K562 (cell line): ENCODE measurements at regions not wholly inside any gene's neighbourhood (a gene's known extent, or its start where the extent isn't known, plus 50 kb on each side); places are given as distances from the start of the nearest gene placed in this dataset.

ENCODE experiments used
- ATAC-seq: fragments of 200-7000 bp; cut with Tn5 transposase; 3 replicates; pipeline ENCODE4 v1.9.1; 2020; ENCODE audit warnings: moderate library complexity
- BruUV-seq: library from RNA; stranded (reverse); fragments of 400-500 nt; replicated peaks from 2 replicates; lab custom pipeline; 2021; lab: Mats Ljungman, UMichigan
- CTCF ChIA-PET: fragments of 300-600 bp; formaldehyde crosslinking; extraction: SDS; loops from one replicate; lab custom pipeline; 2021; ENCODE audit warnings: low intra/inter-chr PET ratio; lab: Yijun Ruan, JAX
- POLR2A ChIA-PET: fragments of 300-600, 350-650 bp; sonication (Branson Sonifier 250); formaldehyde crosslinking; extraction: SDS; loops from one replicate; lab custom pipeline; 2021; ENCODE audit warnings: antibody characterized with exemption, inconsistent platforms; lab: Yijun Ruan, JAX
- DNase-seq, 4 experiments: peaks; one replicate each; pipeline versions ENCODE4 v3.0.0 to v3.0.0-alpha.2; 2011 to 2018; ENCODE audit warnings: low spot score in 3 of 4, mixed read lengths in 3 of 4; ENCODE audit errors: extremely low read depth in 1 of 4
- FAIRE-seq: peaks from 2 replicates; lab custom pipeline; 2011; peaks lifted over from hg19 to GRCh38; lab: Jason Lieb, UNC
- H2AFZ ChIP-seq: 2 replicates; pipeline ENCODE4 v1.6.0; 2011; ENCODE audit warnings: low read depth, low read length, control low read depth, inconsistent platforms
- H3K27ac ChIP-seq: fragments of 200-600 bp; 3 replicates; pipeline ENCODE4 v1.8.0; 2011; ENCODE audit warnings: low read depth, mild to moderate bottlenecking, control low read depth, inconsistent platforms, low read length, moderate library complexity, mixed read lengths; ENCODE audit errors: extremely low read depth
- H3K27me3 ChIP-seq, 2 experiments: fragments of 300-600 bp in 1 of 2; 2 replicates in 1 of 2; 3 replicates in 1 of 2; pipeline versions ENCODE4 v1.6.0 to v1.8.0; 2011; ENCODE audit warnings: inconsistent platforms in 2 of 2, low read length in 2 of 2, mild to moderate bottlenecking in 1 of 2, mixed read lengths in 1 of 2, moderate library complexity in 1 of 2; ENCODE audit not compliant: control insufficient read depth in 2 of 2, insufficient read depth in 2 of 2
- H3K36me3 ChIP-seq: fragments of 300-600 bp; 3 replicates; pipeline ENCODE4 v1.8.0; 2011; ENCODE audit warnings: mild to moderate bottlenecking, low read length, inconsistent platforms; ENCODE audit not compliant: control insufficient read depth, insufficient read depth
- H3K4me1 ChIP-seq, 2 experiments: fragments of 200-600 bp in 1 of 2; replicated peaks in 1 of 2; 2 replicates in 1 of 2; 3 replicates in 1 of 2; pipeline versions ENCODE4 v1.5.1 to v1.8.0; 2011; ENCODE audit warnings: inconsistent platforms in 2 of 2, low read length in 2 of 2, mild to moderate bottlenecking in 1 of 2, mixed read lengths in 1 of 2, moderate library complexity in 1 of 2; ENCODE audit not compliant: control insufficient read depth in 2 of 2, insufficient read depth in 2 of 2
- H3K4me2 ChIP-seq: 2 replicates; pipeline ENCODE4 v1.6.1; 2011; ENCODE audit warnings: low read length, control low read depth, inconsistent platforms, mixed read lengths; ENCODE audit not compliant: insufficient read depth
- H3K4me3 ChIP-seq: fragments of 200-600 bp; sonication (generic), shearing (Covaris generic); 2 replicates; pipeline ENCODE4 v1.5.1; 2016; ENCODE audit warnings: control low read depth, inconsistent platforms
- H3K79me2 ChIP-seq: fragments of 200-600 bp; 3 replicates; pipeline ENCODE4 v1.8.0; 2011; ENCODE audit warnings: low read length, inconsistent platforms; ENCODE audit not compliant: control insufficient read depth, insufficient read depth
- H3K9ac ChIP-seq, 2 experiments: 2 replicates each; pipeline versions ENCODE4 v1.6.0 to v1.6.1; 2011; ENCODE audit warnings: low read depth in 2 of 2, low read length in 2 of 2, control low read depth in 1 of 2, inconsistent platforms in 1 of 2, mild to moderate bottlenecking in 1 of 2, mixed read lengths in 1 of 2; ENCODE audit not compliant: insufficient read depth in 1 of 2
- H3K9me1 ChIP-seq: one replicate; pipeline ENCODE4 v1.6.0; 2011; ENCODE audit warnings: inconsistent platforms, mild to moderate bottlenecking, low read length, moderate library complexity; ENCODE audit not compliant: control insufficient read depth, insufficient read depth
- H3K9me3 ChIP-seq: replicated peaks from 2 replicates; pipeline ENCODE4 v1.5.1; 2011; ENCODE audit warnings: low read depth, low read length, inconsistent platforms; ENCODE audit not compliant: control insufficient read depth, insufficient read depth
- H4K20me1 ChIP-seq: replicated peaks from 2 replicates; pipeline ENCODE4 v1.6.1; 2011; ENCODE audit warnings: low read length, inconsistent platforms, mixed read lengths; ENCODE audit not compliant: control insufficient read depth, insufficient read depth
- DNMT1 ChIP-seq: fragments of 450-650 bp; IDR thresholded peaks from 2 replicates; pipeline ENCODE4 v1.6.1; 2016; ENCODE audit warnings: antibody characterized with exemption, mild to moderate bottlenecking
- FOXJ2 ChIP-seq: fragments of 200-800 bp; sonication (Bioruptor generic); IDR thresholded peaks from 2 replicates; pipeline ENCODE4 v1.6.1; 2016; ENCODE audit warnings: missing genetic modification characterization, missing compliant biosample characterization
- FOXP1 ChIP-seq: sonication (generic); formaldehyde crosslinking; IDR thresholded peaks from 2 replicates; pipeline ENCODE4 v1.8.0; 2022; ENCODE audit warnings: mild to moderate bottlenecking, missing genetic modification reagents
- HES1 ChIP-seq: fragments of 450-650 bp; IDR thresholded peaks from 2 replicates; pipeline ENCODE4 v1.6.1; 2016; ENCODE audit warnings: low read depth, mild to moderate bottlenecking, moderate library complexity
- MEF2D ChIP-seq: conservative IDR thresholded peaks from 2 replicates; pipeline ENCODE4 v1.6.1; 2016; ENCODE audit warnings: low read depth, missing genetic modification characterization, missing compliant biosample characterization
- MTF1 ChIP-seq: fragments of 250-450 bp; sonication (Bioruptor Pico); IDR thresholded peaks from 2 replicates; pipeline ENCODE4 v1.9.0; 2021; ENCODE audit warnings: moderate library complexity, mild to moderate bottlenecking, inconsistent platforms, borderline replicate concordance
- PATZ1 ChIP-seq: fragments of 250-450 bp; sonication (Bioruptor Pico); IDR thresholded peaks from 2 replicates; pipeline ENCODE4 v1.5.0; 2020; ENCODE audit warnings: mild to moderate bottlenecking, borderline replicate concordance
- PURB ChIP-seq: sonication (generic); formaldehyde crosslinking; IDR thresholded peaks from 2 replicates; pipeline ENCODE4 v1.9.0; 2021; ENCODE audit warnings: low read depth, mild to moderate bottlenecking, missing genetic modification reagents
- RBM22 ChIP-seq: fragments of 200-400 bp; formaldehyde crosslinking; IDR thresholded peaks from 2 replicates; pipeline ENCODE4 v1.6.1; 2018; ENCODE audit warnings: low read length, low read depth; ENCODE audit not compliant: poor library complexity, severe bottlenecking
- RFX1 ChIP-seq: fragments of 450-650 bp; IDR thresholded peaks from 2 replicates; pipeline ENCODE4 v1.6.1; 2016; ENCODE audit warnings: mild to moderate bottlenecking, moderate library complexity
- ZNF239 ChIP-seq: fragments of 250-450 bp; sonication (Bioruptor Pico); IDR thresholded peaks from 2 replicates; pipeline ENCODE4 v1.4.0; 2020; ENCODE audit warnings: mild to moderate bottlenecking
- WGBS: fragments of 100-300 bp; shearing (Covaris generic); methylation state at CpG from one replicate; pipeline ENCODE4 v1.1.6; 2016; ENCODE audit warnings: low coverage, mixed read lengths; ENCODE audit not compliant: insufficient coverage; ENCODE audit errors: missing lambda C conversion rate; 5-methylcytosine and 5-hydroxymethylcytosine counted together
- in situ Hi-C: fragments of 300-500 bp; cut with MboI; formaldehyde crosslinking; loops from 4 replicates; pipeline ENCODE4 v1.15.0; 2018; ENCODE audit warnings: inconsistent platforms, mixed read lengths
- intact Hi-C: fragments of 100-400 bp; cut with micrococcal nuclease; formaldehyde crosslinking; loops from 2 replicates; pipeline ENCODE4 v1.14.2; 2022

GRCh38 chr2:234763002-234763873, 188.6 kb upstream of the SH3BP4 start:
- no peak overlapping the region for H3K9ac ChIP-seq
- in situ Hi-C loops, result no loop called here
- no peaks in the 10 kb centered on the region for H3K27me3 ChIP-seq
- ChIA-PET CTCF (no interaction called here), POLR2A (no interaction called here)
- no peak overlapping the region for H3K4me3 ChIP-seq
- H2AFZ ChIP-seq, result no peak overlapping the region
- H3K4me2 ChIP-seq, result no peak overlapping the region
- ATAC-seq (no peak), FAIRE-seq (no peak), DNase-seq (no peak)
- no peaks in the 10 kb centered on the region for H4K20me1 ChIP-seq
- H3K27ac ChIP-seq, result no peak overlapping the region
- no peaks in the 10 kb centered on the region for H3K36me3 ChIP-seq
- intact Hi-C loops, result no loop called here
- H3K9me3 ChIP-seq, result no peaks in the 10 kb centered on the region
- H3K9me1 ChIP-seq, result no peaks in the 10 kb centered on the region
- no TSS peak for BruUV-seq
- no peaks in the 10 kb centered on the region for H3K79me2 ChIP-seq
- under 1% methylated on average over 11 of the region's 13 CpGs for WGBS
- H3K4me1 ChIP-seq, result no peaks in the 10 kb centered on the region
- no peak for TF ChIP-seq MEF2D (tag)
- TF ChIP-seq FOXP1, result no peak
- no peak for TF ChIP-seq PATZ1 (CRISPR knock-in tag)
- TF ChIP-seq FOXJ2 (tag), result no peak
- TF ChIP-seq PURB, result no peak
- no peak for TF ChIP-seq DNMT1
- TF ChIP-seq ZNF239 (CRISPR knock-in tag), result no peak
- no peak for TF ChIP-seq HES1
- TF ChIP-seq RBM22, result no peak
- no peak for TF ChIP-seq RFX1
- no peak for TF ChIP-seq MTF1 (CRISPR knock-in tag)
